Medulla oblongata (tissue), 1 donor: ENCODE measurements at regions not wholly inside any gene's neighbourhood (a gene's known extent, or its start where the extent isn't known, plus 50 kb on each side); places are given as distances from the start of the nearest gene placed in this dataset.
"Not testable (repeated sequence)": the region's sequence is repeated elsewhere in the genome, so short reads cannot be mapped to it uniquely, and the experiment has no call there.

Experiments used
- DNase-seq: peaks from one replicate; pipeline ENCODE4 v3.0.0-alpha.2; 2015; ENCODE audit errors: extremely low spot score

- no peak for DNase-seq
Measured at GRCh38 chr9:17846948-17847655, 268.2 kb downstream of the SH3GL2 start.

GRCh38 chr9:17847908-17848307 is 269.0 kb downstream of the SH3GL2 start:
- DNase-seq: no peak

- DNase-seq: no peak
Measured at GRCh38 chr9:17852108-17852507, 273.2 kb downstream of the SH3GL2 start.

GRCh38 chr9:17854487-17854886 is 275.6 kb downstream of the SH3GL2 start:
- DNase-seq: no peak

- DNase-seq: no peak
Measured at GRCh38 chr9:17856995-17857394, 278.1 kb downstream of the SH3GL2 start.

GRCh38 chr9:17859228-17859627 is 280.4 kb downstream of the SH3GL2 start:
- no peak for DNase-seq

- DNase-seq: no peak
Measured at GRCh38 chr9:17859987-17860386, 281.1 kb downstream of the SH3GL2 start.

GRCh38 chr9:17862101-17862500 is 283.2 kb downstream of the SH3GL2 start:
- peak; percentile 3 for DNase-seq

GRCh38 chr9:17862629-17863028 is 283.8 kb downstream of the SH3GL2 start:
- DNase-seq: no peak

- DNase-seq: no peak
Measured at GRCh38 chr9:17863213-17863883, 284.5 kb downstream of the SH3GL2 start.

- DNase-seq: no peak
Measured at GRCh38 chr9:17863924-17864323, 285.1 kb downstream of the SH3GL2 start.

GRCh38 chr9:17864951-17865350 is 286.1 kb downstream of the SH3GL2 start:
- DNase-seq: no peak

GRCh38 chr9:17865881-17866280 is 287.0 kb downstream of the SH3GL2 start:
- no peak for DNase-seq

- no peak for DNase-seq
Measured at GRCh38 chr9:17870722-17871121, 291.9 kb downstream of the SH3GL2 start.

GRCh38 chr9:17871213-17871890 is 292.5 kb downstream of the SH3GL2 start:
- DNase-seq: no peak

GRCh38 chr9:17875886-17876285 is 297.0 kb downstream of the SH3GL2 start:
- no peak for DNase-seq

- no peak for DNase-seq
Measured at GRCh38 chr9:17876687-17877086, 297.8 kb downstream of the SH3GL2 start.

- no peak for DNase-seq
Measured at GRCh38 chr9:17878810-17879370, 300.0 kb downstream of the SH3GL2 start.

- no peak for DNase-seq
Measured at GRCh38 chr9:17881371-17881770, 302.5 kb downstream of the SH3GL2 start.

GRCh38 chr9:17882688-17883594 is 304.1 kb downstream of the SH3GL2 start:
- DNase-seq: no peak

- no peak for DNase-seq
Measured at GRCh38 chr9:17888066-17888465, 309.2 kb downstream of the SH3GL2 start.

- not testable (repeated sequence) for DNase-seq
Measured at GRCh38 chr9:17888964-17889363, 310.1 kb downstream of the SH3GL2 start.
